H1 (cell line): ENCODE measurements at regions not wholly inside any gene's neighbourhood (a gene's known extent, or its start where the extent isn't known, plus 50 kb on each side); places are given as distances from the start of the nearest gene placed in this dataset.

ENCODE experiments used
- CTCF ChIA-PET: fragments of 300-600 bp; sonication (Branson Sonifier 250); formaldehyde crosslinking; loops from one replicate; lab custom pipeline; 2021; ENCODE audit not compliant: partially characterized antibody; lab: Charles Lee
- POLR2A ChIA-PET: fragments of 300-600 bp; sonication (Branson Sonifier 250); formaldehyde crosslinking; loops from one replicate; lab custom pipeline; 2021; ENCODE audit warnings: inconsistent platforms; ENCODE audit not compliant: partially characterized antibody; lab: Charles Lee
- DNase-seq, 2 experiments: peaks; one replicate each; pipeline versions ENCODE4 v3.0.0 to v3.0.0-alpha.2; 2010 to 2022; ENCODE audit warnings: low spot score in 2 of 2, low read depth in 1 of 2, mixed read lengths in 1 of 2
- FAIRE-seq: peaks from 2 replicates; lab custom pipeline; 2011; peaks lifted over from hg19 to GRCh38; lab: Jason Lieb, UNC
- H2AFZ ChIP-seq: 2 replicates; pipeline ENCODE4 v1.8.1; 2012; ENCODE audit warnings: low read length, inconsistent platforms
- H2AK5ac ChIP-seq: 2 replicates; pipeline ENCODE4 v1.6.1; 2013; ENCODE audit warnings: low read depth, low read length
- H2BK120ac ChIP-seq: replicated peaks from 2 replicates; pipeline ENCODE3; 2013; ENCODE audit warnings: low read depth, low read length, inconsistent platforms
- H2BK12ac ChIP-seq: 2 replicates; pipeline ENCODE4 v1.6.1; 2013; ENCODE audit warnings: low read depth, low read length
- H2BK15ac ChIP-seq: 2 replicates; pipeline ENCODE4 v1.6.1; 2013; ENCODE audit warnings: low read length
- H2BK20ac ChIP-seq: 2 replicates; pipeline ENCODE4 v1.6.1; 2013; ENCODE audit warnings: low read length
- H2BK5ac ChIP-seq: 2 replicates; pipeline ENCODE4 v1.6.1; 2013; ENCODE audit warnings: low read depth, low read length
- H3K14ac ChIP-seq: 2 replicates; pipeline ENCODE4 v1.6.1; 2013; ENCODE audit warnings: inconsistent platforms; ENCODE audit not compliant: insufficient read length
- H3K18ac ChIP-seq: 2 replicates; pipeline ENCODE4 v1.6.1; 2013; ENCODE audit warnings: low read length; ENCODE audit errors: extremely low read depth
- H3K23ac ChIP-seq: 2 replicates; pipeline ENCODE4 v1.6.1; 2013; ENCODE audit warnings: inconsistent platforms; ENCODE audit not compliant: insufficient read length
- H3K23me2 ChIP-seq: 2 replicates; pipeline ENCODE4 v1.6.1; 2013; ENCODE audit warnings: low read depth, low read length
- H3K27ac ChIP-seq: 2 replicates; pipeline ENCODE4 v1.6.1; 2011; ENCODE audit warnings: low read depth, low read length, inconsistent platforms
- H3K27me3 ChIP-seq, 4 experiments: replicated peaks in 1 of 4; 1 replicate in 1 of 4; 2 replicates in 3 of 4; pipeline versions ENCODE4 v1.6.1 to v1.8.1; 2011 to 2013; ENCODE audit warnings: low read length in 3 of 4, mild to moderate bottlenecking in 3 of 4, inconsistent platforms in 2 of 4, mixed read lengths in 2 of 4, moderate library complexity in 1 of 4; ENCODE audit not compliant: control insufficient read depth in 3 of 4, insufficient read depth in 3 of 4; ENCODE audit errors: extremely low read depth in 1 of 4
- H3K36me3 ChIP-seq, 4 experiments: 2 replicates each; pipeline versions ENCODE4 v1.6.1 to v1.8.1; 2011 to 2013; ENCODE audit warnings: mild to moderate bottlenecking in 4 of 4, low read length in 3 of 4, moderate library complexity in 2 of 4, control low read depth in 1 of 4, inconsistent platforms in 1 of 4; ENCODE audit not compliant: insufficient read depth in 4 of 4, control insufficient read depth in 2 of 4
- H3K4ac ChIP-seq: replicated peaks from 2 replicates; pipeline ENCODE3; 2013; ENCODE audit warnings: low read length, low read depth, mixed read lengths, inconsistent platforms; ENCODE audit not compliant: insufficient read length
- H3K4me1 ChIP-seq, 4 experiments: replicated peaks in 1 of 4; 1 replicate in 1 of 4; 2 replicates in 3 of 4; pipeline versions ENCODE4 v1.6.1 to v1.8.1; 2011 to 2013; ENCODE audit warnings: low read length in 3 of 4, inconsistent platforms in 2 of 4, mixed read lengths in 1 of 4; ENCODE audit not compliant: insufficient read depth in 4 of 4, control insufficient read depth in 3 of 4
- H3K4me2 ChIP-seq, 2 experiments: 2 replicates each; pipeline versions ENCODE4 v1.6.1 to v1.8.1; 2011 to 2013; ENCODE audit warnings: low read depth in 2 of 2, low read length in 2 of 2, control low read depth in 1 of 2, inconsistent platforms in 1 of 2, mild to moderate bottlenecking in 1 of 2; ENCODE audit not compliant: insufficient read depth in 1 of 2
- H3K4me3 ChIP-seq, 4 experiments: fragments of 200-600, 300-600 bp in 1 of 4; sonication (generic), shearing (Covaris generic), sonication (Bioruptor Twin) in 1 of 4; 2 replicates each; pipeline versions ENCODE4 v1.5.1 to v1.8.1; 2011 to 2016; ENCODE audit warnings: low read length in 4 of 4, low read depth in 3 of 4, control low read depth in 2 of 4, inconsistent platforms in 2 of 4, mild to moderate bottlenecking in 2 of 4, mixed read lengths in 1 of 4, moderate library complexity in 1 of 4; ENCODE audit not compliant: insufficient read depth in 2 of 4; ENCODE audit errors: extremely low read depth in 1 of 4
- H3K56ac ChIP-seq: replicated peaks from 2 replicates; pipeline ENCODE3; 2013; ENCODE audit warnings: low read depth, mild to moderate bottlenecking, mixed read lengths, low read length, inconsistent platforms; ENCODE audit not compliant: insufficient read length
- H3K79me1 ChIP-seq: 2 replicates; pipeline ENCODE4 v1.6.1; 2013; ENCODE audit warnings: low read depth, low read length, control low read depth
- H3K79me2 ChIP-seq, 2 experiments: 2 replicates each; pipeline versions ENCODE4 v1.6.1 to v1.8.1; 2012 to 2013; ENCODE audit warnings: low read length in 2 of 2, mild to moderate bottlenecking in 2 of 2, inconsistent platforms in 1 of 2; ENCODE audit not compliant: insufficient read depth in 2 of 2, control insufficient read depth in 1 of 2
- H3K9ac ChIP-seq, 4 experiments: replicated peaks in 1 of 4; 1 replicate in 1 of 4; 2 replicates in 3 of 4; pipeline versions ENCODE4 v1.6.1 to v1.8.1; 2011 to 2013; ENCODE audit warnings: low read depth in 3 of 4, low read length in 3 of 4, control low read depth in 2 of 4, mild to moderate bottlenecking in 2 of 4, moderate library complexity in 2 of 4, inconsistent platforms in 1 of 4; ENCODE audit errors: extremely low read depth in 1 of 4
- H3K9me3 ChIP-seq, 2 experiments: 2 replicates each; pipeline versions ENCODE4 v1.6.1 to v1.8.1; 2012 to 2013; ENCODE audit warnings: mild to moderate bottlenecking in 2 of 2, moderate library complexity in 2 of 2, control low read depth in 1 of 2, inconsistent platforms in 1 of 2, low read depth in 1 of 2, low read length in 1 of 2, mixed read lengths in 1 of 2; ENCODE audit not compliant: insufficient read depth in 2 of 2
- H4K20me1 ChIP-seq, 2 experiments: replicated peaks in 1 of 2; 2 replicates each; pipeline versions ENCODE3 to v1.8.1; 2011 to 2013; ENCODE audit warnings: inconsistent platforms in 2 of 2, low read length in 2 of 2, mild to moderate bottlenecking in 1 of 2; ENCODE audit not compliant: insufficient read depth in 2 of 2, control insufficient read depth in 1 of 2
- H4K5ac ChIP-seq: 2 replicates; pipeline ENCODE4 v1.6.1; 2013; ENCODE audit warnings: low read length, low read depth, mixed read lengths, inconsistent platforms; ENCODE audit not compliant: insufficient read length
- H4K8ac ChIP-seq: 2 replicates; pipeline ENCODE4 v1.8.0; 2013; ENCODE audit warnings: mild to moderate bottlenecking, moderate library complexity, low read length, inconsistent platforms; ENCODE audit not compliant: insufficient read depth; ENCODE audit errors: extremely low read depth
- H4K91ac ChIP-seq: replicated peaks from 2 replicates; pipeline ENCODE3; 2013; ENCODE audit warnings: low read length, mixed read lengths, inconsistent platforms; ENCODE audit not compliant: insufficient read length
- ATF3 ChIP-seq: IDR thresholded peaks from 2 replicates; pipeline ENCODE4 v1.6.1; 2011; ENCODE audit warnings: low read depth, mild to moderate bottlenecking, low read length; ENCODE audit not compliant: insufficient read depth
- BRCA1 ChIP-seq: IDR thresholded peaks from 2 replicates; pipeline ENCODE4 v1.6.1; 2012; ENCODE audit warnings: low read depth, low read length, improper control_type of control experiment
- CREB1 ChIP-seq: IDR thresholded peaks from 2 replicates; pipeline ENCODE4 v1.6.1; 2012; ENCODE audit warnings: inconsistent platforms
- CTBP2 ChIP-seq: IDR thresholded peaks from 2 replicates; pipeline ENCODE4 v1.7.0; 2011; ENCODE audit warnings: borderline replicate concordance, mild to moderate bottlenecking, moderate library complexity, mixed read lengths, low read length; ENCODE audit not compliant: insufficient read depth, insufficient read length
- FOSL1 ChIP-seq: IDR thresholded peaks from 2 replicates; pipeline ENCODE4 v1.6.1; 2011; ENCODE audit warnings: mild to moderate bottlenecking, low read depth, low read length, moderate library complexity; ENCODE audit not compliant: insufficient read depth
- KDM5A ChIP-seq: fragments of 200-600 bp; IDR thresholded peaks from 2 replicates; pipeline ENCODE4 v1.7.1; 2012; ENCODE audit warnings: mild to moderate bottlenecking, low read length, inconsistent platforms, mixed read lengths
- MAFK ChIP-seq: IDR thresholded peaks from 2 replicates; pipeline ENCODE4 v1.6.1; 2012; ENCODE audit warnings: low read depth, mild to moderate bottlenecking, improper control_type of control experiment, low read length
- RAD21 ChIP-seq, 2 experiments: IDR thresholded peaks in 1 of 2; conservative IDR thresholded peaks in 1 of 2; 2 replicates each; pipeline ENCODE4 v1.6.1; 2011; ENCODE audit warnings: low read depth in 2 of 2, low read length in 2 of 2, improper control_type of control experiment in 1 of 2, inconsistent platforms in 1 of 2, mild to moderate bottlenecking in 1 of 2, moderate library complexity in 1 of 2
- RBBP5 ChIP-seq: IDR thresholded peaks from 2 replicates; pipeline ENCODE4 v1.7.1; 2012; ENCODE audit warnings: low read depth, mild to moderate bottlenecking, inconsistent platforms, low read length, moderate library complexity, borderline replicate concordance
- SAP30 ChIP-seq: fragments of 300-600 bp; sonication (generic); IDR thresholded peaks from 2 replicates; pipeline ENCODE4 v1.7.1; 2012; ENCODE audit warnings: low read length, moderate library complexity, mild to moderate bottlenecking, inconsistent platforms; ENCODE audit not compliant: insufficient read depth, insufficient replicate concordance
- TAF1 ChIP-seq: IDR thresholded peaks from 2 replicates; pipeline ENCODE4 v1.6.1; 2011; ENCODE audit warnings: mild to moderate bottlenecking, low read depth, low read length
- TAF7 ChIP-seq: optimal IDR thresholded peaks from 2 replicates; pipeline ENCODE3; 2011; ENCODE audit warnings: low read depth, mild to moderate bottlenecking, inconsistent platforms, low read length, moderate library complexity, borderline replicate concordance
- WGBS, 2 experiments: shearing (Covaris generic) in 1 of 2; methylation state at CpG; one replicate each; pipeline versions ENCODE4 v1.1.6 to v1.1.7; 2013 to 2015; ENCODE audit warnings: low lambda C conversion rate in 2 of 2, mixed read lengths in 2 of 2, inconsistent platforms in 1 of 2, low coverage in 1 of 2, missing lambda C conversion rate in 1 of 2; ENCODE audit not compliant: insufficient replicate concordance in 2 of 2, insufficient coverage in 1 of 2, insufficient read length in 1 of 2; ENCODE audit errors: extremely low coverage in 1 of 2, missing lambda C conversion rate in 1 of 2; 5-methylcytosine and 5-hydroxymethylcytosine counted together

GRCh38 chr14:96146131-96146771, 58.4 kb upstream of the BDKRB2 start:
- H2BK120ac ChIP-seq, result no peak overlapping the region
- H2AK5ac ChIP-seq, result no peak overlapping the region
- no peak overlapping the region for H3K14ac ChIP-seq
- no peak overlapping the region for H2BK20ac ChIP-seq
- no peak overlapping the region for H3K27ac ChIP-seq
- H4K91ac ChIP-seq, result no peak overlapping the region
- H2BK15ac ChIP-seq, result no peak overlapping the region
- H3K4me1 ChIP-seq, result no peaks in the 10 kb centered on the region
- no peaks in the 10 kb centered on the region for H3K79me2 ChIP-seq
- no peaks in the 10 kb centered on the region for H3K36me3 ChIP-seq
- H4K8ac ChIP-seq, result no peak overlapping the region
- TF ChIP-seq ATF3 (no peak), SAP30 (no peak), TAF1 (no peak), CREB1 (no peak), BRCA1 (no peak), TAF7 (no peak), FOSL1 (no peak), CTBP2 (no peak), RAD21 (IDR thresholded peaks at IDR 0.05 in 1 of 2, conservative IDR thresholded peaks at IDR 0.05 in 1 of 2; ENCODE audit: low read depth in 2 of 2, low read length in 2 of 2) (no peak), MAFK (no peak), RBBP5 (no peak), KDM5A (no peak)
- H3K18ac ChIP-seq, result no peak overlapping the region
- H3K23me2 ChIP-seq, result no peaks in the 10 kb centered on the region
- no peak overlapping the region for H3K4me3 ChIP-seq
- peak in 1 of 2 experiments; percentile 30 for DNase-seq
- FAIRE-seq, result no peak
- no peaks in the 10 kb centered on the region for H3K27me3 ChIP-seq
- H3K9me3 ChIP-seq, result peaks cover 2 to 4% of the 10 kb centered on the region in 2 experiments; a peak in 2 of 4 replicates
- no peaks in the 10 kb centered on the region for H3K79me1 ChIP-seq
- H3K23ac ChIP-seq, result no peak overlapping the region
- no peak overlapping the region for H2BK5ac ChIP-seq
- no peak overlapping the region for H3K9ac ChIP-seq
- H4K20me1 ChIP-seq, result peaks cover 0 to 2% of the 10 kb centered on the region in 2 experiments
- ChIA-PET CTCF (interaction anchor here (0.7 to 1.2 kb wide), 3 partner anchors 22 to 34 kb away, joined by 3 read pairs; no protein-coding TSS in a partner anchor), POLR2A (no interaction called here)
- no peak overlapping the region for H3K56ac ChIP-seq
- no peak overlapping the region for H2BK12ac ChIP-seq
- H4K5ac ChIP-seq, result no peak overlapping the region
- H3K4ac ChIP-seq, result no peak overlapping the region
- 80% methylated on average over 4 of the region's 4 CpGs; no CpG with 5 or more reads in 1 of the 2 experiments for WGBS, 2 experiments
- no peak overlapping the region for H2AFZ ChIP-seq
- H3K4me2 ChIP-seq, result no peak overlapping the region
